Fibroblast of gingiva (primary cell): ENCODE measurements at regions not wholly inside any gene's neighbourhood (a gene's known extent, or its start where the extent isn't known, plus 50 kb on each side); places are given as distances from the start of the nearest gene placed in this dataset.
"Not testable (repeated sequence)": the region's sequence is repeated elsewhere in the genome, so short reads cannot be mapped to it uniquely, and the experiment has no call there.

Experiments
- DNase-seq: peaks from one replicate; pipeline ENCODE4 v3.0.0-alpha.2; 2011; ENCODE audit warnings: low read depth

GRCh38 chr2:17193433-17193890 lies 324.8 kb downstream of the RAD51AP2 start:
- DNase-seq, result not testable (repeated sequence)

GRCh38 chr2:17191223-17191622 lies 327.0 kb downstream of the RAD51AP2 start:
- no peak for DNase-seq

GRCh38 chr2:17190527-17190926 lies 327.7 kb downstream of the RAD51AP2 start:
- no peak for DNase-seq

GRCh38 chr2:17188721-17189120 lies 329.5 kb downstream of the RAD51AP2 start:
- no peak for DNase-seq

GRCh38 chr2:17184512-17184911 lies 333.7 kb downstream of the RAD51AP2 start:
- DNase-seq, result no peak

- no peak for DNase-seq
These were observed 335.8 kb downstream of the RAD51AP2 start for GRCh38 chr2:17182399-17182798.

- DNase-seq, result no peak
These were observed 337.0 kb downstream of the RAD51AP2 start for GRCh38 chr2:17181051-17181752.

GRCh38 chr2:17179145-17179808 lies 339.0 kb downstream of the RAD51AP2 start:
- DNase-seq, result no peak

- no peak for DNase-seq
These were observed 341.2 kb downstream of the RAD51AP2 start for GRCh38 chr2:17177088-17177487.

GRCh38 chr2:17171446-17172049 lies 346.7 kb downstream of the RAD51AP2 start:
- no peak for DNase-seq

GRCh38 chr2:17166506-17166905 lies 351.7 kb downstream of the RAD51AP2 start:
- DNase-seq, result no peak

GRCh38 chr2:17164550-17164949 lies 353.7 kb downstream of the RAD51AP2 start:
- no peak for DNase-seq

- no peak for DNase-seq
These were observed 354.6 kb downstream of the RAD51AP2 start for GRCh38 chr2:17163638-17164037.

- no peak for DNase-seq
These were observed 355.5 kb downstream of the RAD51AP2 start for GRCh38 chr2:17162713-17163112.

GRCh38 chr2:17160594-17160993 lies 357.6 kb downstream of the RAD51AP2 start:
- no peak for DNase-seq

GRCh38 chr2:17156086-17156485 lies 362.2 kb downstream of the RAD51AP2 start:
- DNase-seq, result no peak

GRCh38 chr2:17149945-17150344 lies 368.3 kb downstream of the RAD51AP2 start:
- no peak for DNase-seq

GRCh38 chr2:17148407-17149145 lies 369.7 kb downstream of the RAD51AP2 start:
- no peak for DNase-seq

GRCh38 chr2:17146358-17146757 lies 371.9 kb downstream of the RAD51AP2 start:
- no peak for DNase-seq

GRCh38 chr2:17136877-17137276 lies 381.4 kb downstream of the RAD51AP2 start:
- no peak for DNase-seq

- no peak for DNase-seq
These were observed 382.0 kb downstream of the RAD51AP2 start for GRCh38 chr2:17136231-17136630.

GRCh38 chr2:17135619-17136018 lies 382.6 kb downstream of the RAD51AP2 start:
- no peak for DNase-seq
